GM20431 (cell line): ENCODE measurements at regions not wholly inside any gene's neighbourhood (a gene's known extent, or its start where the extent isn't known, plus 50 kb on each side); places are given as distances from the start of the nearest gene placed in this dataset.

Experiments
- in situ Hi-C: fragments of 300-500 bp; cut with MseI, MboI; formaldehyde crosslinking; loops from one replicate; pipeline ENCODE4 v1.15.0; 2020; ENCODE audit warnings: low sequenced_read_pairs; ENCODE audit not compliant: unreplicated experiment

GRCh38 chr18:11327391-11328009 is 178.1 kb upstream of the PIEZO2 start:
- in situ Hi-C loops, result no loop called here

- in situ Hi-C loops, result loop anchor here (25.0 kb wide), 1 partner anchor 187 kb away; no protein-coding TSS in a partner anchor
These were observed 175.8 kb upstream of the PIEZO2 start for GRCh38 chr18:11324956-11325882.

GRCh38 chr18:11324510-11324909 is 175.1 kb upstream of the PIEZO2 start:
- in situ Hi-C loops, result loop anchor here (25.0 kb wide), 1 partner anchor 188 kb away; no protein-coding TSS in a partner anchor

- in situ Hi-C loops, result loop anchor here (25.0 kb wide), 1 partner anchor 189 kb away; no protein-coding TSS in a partner anchor
These were observed 174.0 kb upstream of the PIEZO2 start for GRCh38 chr18:11323359-11323819.

GRCh38 chr18:11322716-11323115 is 173.3 kb upstream of the PIEZO2 start:
- in situ Hi-C loops, result loop anchor here (25.0 kb wide), 1 partner anchor 190 kb away; no protein-coding TSS in a partner anchor

- in situ Hi-C loops, result loop anchor here (25.0 kb wide), 1 partner anchor 190 kb away; no protein-coding TSS in a partner anchor
These were observed 172.6 kb upstream of the PIEZO2 start for GRCh38 chr18:11322006-11322405.

GRCh38 chr18:11320986-11321385 is 171.6 kb upstream of the PIEZO2 start:
- in situ Hi-C loops, result loop anchor here (25.0 kb wide), 1 partner anchor 191 kb away; no protein-coding TSS in a partner anchor

- in situ Hi-C loops, result loop anchor here (25.0 kb wide), 1 partner anchor 196 kb away; no protein-coding TSS in a partner anchor
These were observed 167.2 kb upstream of the PIEZO2 start for GRCh38 chr18:11316546-11316945.

- in situ Hi-C loops, result loop anchor here (25.0 kb wide), 1 partner anchor 202 kb away; no protein-coding TSS in a partner anchor
These were observed 161.2 kb upstream of the PIEZO2 start for GRCh38 chr18:11310476-11311086.

GRCh38 chr18:11309172-11309571 is 159.8 kb upstream of the PIEZO2 start:
- in situ Hi-C loops, result loop anchor here (25.0 kb wide), 1 partner anchor 203 kb away; no protein-coding TSS in a partner anchor

GRCh38 chr18:11308499-11308898 is 159.1 kb upstream of the PIEZO2 start:
- in situ Hi-C loops, result loop anchor here (25.0 kb wide), 1 partner anchor 204 kb away; no protein-coding TSS in a partner anchor

- in situ Hi-C loops, result loop anchor here (25.0 kb wide), 1 partner anchor 205 kb away; no protein-coding TSS in a partner anchor
These were observed 158.3 kb upstream of the PIEZO2 start for GRCh38 chr18:11307716-11308115.

GRCh38 chr18:11305507-11305906 is 156.1 kb upstream of the PIEZO2 start:
- in situ Hi-C loops, result loop anchor here (25.0 kb wide), 1 partner anchor 207 kb away; no protein-coding TSS in a partner anchor

GRCh38 chr18:11304928-11305327 is 155.6 kb upstream of the PIEZO2 start:
- in situ Hi-C loops, result loop anchor here (25.0 kb wide), 1 partner anchor 207 kb away; no protein-coding TSS in a partner anchor

GRCh38 chr18:11296946-11297345 is 147.6 kb upstream of the PIEZO2 start:
- in situ Hi-C loops, result no loop called here

GRCh38 chr18:11293794-11294193 is 144.4 kb upstream of the PIEZO2 start:
- in situ Hi-C loops, result no loop called here

GRCh38 chr18:11290786-11291185 is 141.4 kb upstream of the PIEZO2 start:
- in situ Hi-C loops, result no loop called here

- in situ Hi-C loops, result no loop called here
These were observed 139.9 kb upstream of the PIEZO2 start for GRCh38 chr18:11289248-11289647.

GRCh38 chr18:11288401-11288800 is 139.0 kb upstream of the PIEZO2 start:
- in situ Hi-C loops, result no loop called here

GRCh38 chr18:11286431-11286830 is 137.1 kb upstream of the PIEZO2 start:
- in situ Hi-C loops, result no loop called here
